Astrocyte (in vitro differentiated cells and primary cell): ENCODE measurements at regions not wholly inside any gene's neighbourhood (a gene's known extent, or its start where the extent isn't known, plus 50 kb on each side); places are given as distances from the start of the nearest gene placed in this dataset.
"Not testable (repeated sequence)": the region's sequence is repeated elsewhere in the genome, so short reads cannot be mapped to it uniquely, and the experiment has no call there.

Experiments
- DNase-seq: peaks from one replicate; pipeline ENCODE4 v3.0.0-alpha.2; 2010; ENCODE audit warnings: low read depth
- FAIRE-seq: peaks from 2 replicates; lab custom pipeline; 2011; peaks lifted over from hg19 to GRCh38; lab: Jason Lieb, UNC
- H2AFZ ChIP-seq: 2 replicates; pipeline ENCODE4 v1.6.0; 2012; ENCODE audit warnings: low read depth, low read length, inconsistent platforms
- H3K27ac ChIP-seq: 2 replicates; pipeline ENCODE4 v1.5.1; 2011; ENCODE audit warnings: low read depth, low read length, inconsistent platforms
- H3K27me3 ChIP-seq: 2 replicates; pipeline ENCODE4 v1.6.0; 2011; ENCODE audit warnings: low read length, inconsistent platforms; ENCODE audit not compliant: insufficient read depth
- H3K36me3 ChIP-seq: 2 replicates; pipeline ENCODE4 v1.5.1; 2011; ENCODE audit warnings: low read length, inconsistent platforms; ENCODE audit not compliant: insufficient read depth
- H3K4me1 ChIP-seq: 2 replicates; pipeline ENCODE4 v1.5.1; 2011; ENCODE audit warnings: low read length, inconsistent platforms; ENCODE audit not compliant: insufficient read depth
- H3K4me2 ChIP-seq: 2 replicates; pipeline ENCODE4 v1.6.0; 2012; ENCODE audit warnings: low read length, inconsistent platforms
- H3K4me3 ChIP-seq: 2 replicates; pipeline ENCODE4 v1.5.1; 2011; ENCODE audit warnings: low read depth, mild to moderate bottlenecking, low read length, inconsistent platforms; ENCODE audit not compliant: insufficient read depth
- H3K79me2 ChIP-seq: 2 replicates; pipeline ENCODE4 v1.6.0; 2012; ENCODE audit warnings: mild to moderate bottlenecking, low read length, inconsistent platforms; ENCODE audit not compliant: insufficient read depth
- H3K9ac ChIP-seq: 2 replicates; pipeline ENCODE4 v1.6.0; 2012; ENCODE audit warnings: mild to moderate bottlenecking, low read length, inconsistent platforms
- H3K9me3 ChIP-seq: 2 replicates; pipeline ENCODE4 v1.5.1; 2012; ENCODE audit warnings: low read depth, mild to moderate bottlenecking, low read length, inconsistent platforms; ENCODE audit not compliant: insufficient read depth
- H4K20me1 ChIP-seq: 2 replicates; pipeline ENCODE4 v1.6.0; 2012; ENCODE audit warnings: low read length, inconsistent platforms; ENCODE audit not compliant: insufficient read depth
- H3K27ac Mint-ChIP-seq: one replicate; pipeline ENCODE4 v1.8.0; 2021; ENCODE audit warnings: mild to moderate bottlenecking, mixed read lengths; ENCODE audit not compliant: unreplicated experiment
- H3K27me3 Mint-ChIP-seq: one replicate; pipeline ENCODE4 v1.8.0; 2021; ENCODE audit warnings: low read depth, mixed read lengths; ENCODE audit not compliant: unreplicated experiment
- H3K36me3 Mint-ChIP-seq: one replicate; pipeline ENCODE4 v1.8.0; 2021; ENCODE audit warnings: low read depth, mixed read lengths; ENCODE audit not compliant: unreplicated experiment
- H3K4me1 Mint-ChIP-seq: one replicate; pipeline ENCODE4 v1.8.0; 2021; ENCODE audit warnings: low read depth, mixed read lengths; ENCODE audit not compliant: unreplicated experiment
- H3K4me3 Mint-ChIP-seq: one replicate; pipeline ENCODE4 v1.8.0; 2021; ENCODE audit warnings: mild to moderate bottlenecking, moderate library complexity, mixed read lengths; ENCODE audit not compliant: unreplicated experiment
- H3K9me3 Mint-ChIP-seq: one replicate; pipeline ENCODE4 v1.8.0; 2021; ENCODE audit warnings: mild to moderate bottlenecking, mixed read lengths; ENCODE audit not compliant: unreplicated experiment
- CTCF ChIP-seq: IDR thresholded peaks from 2 replicates; pipeline ENCODE4 v1.5.1; 2011; ENCODE audit warnings: low read depth, mild to moderate bottlenecking, inconsistent platforms, low read length, moderate library complexity; ENCODE audit not compliant: insufficient read depth
- EZH2 ChIP-seq: IDR thresholded peaks from 2 replicates; pipeline ENCODE4 v1.6.1; 2012; ENCODE audit warnings: mild to moderate bottlenecking, low read length, inconsistent platforms; ENCODE audit not compliant: insufficient read depth

- Histone ChIP-seq H3K27me3 (no peaks in the 10 kb centered on the region), H3K4me3 (no peak overlapping the region), H3K36me3 (no peaks in the 10 kb centered on the region), H3K9me3 (no peaks in the 10 kb centered on the region), H3K27ac (no peak overlapping the region), H3K9ac (no peak overlapping the region), H3K4me2 (no peak overlapping the region), H2AFZ (no peak overlapping the region), H4K20me1 (no peaks in the 10 kb centered on the region), H3K4me1 (no peaks in the 10 kb centered on the region), H3K79me2 (no peaks in the 10 kb centered on the region)
- Mint-ChIP-seq H3K9me3 (no peaks in the 10 kb centered on the region), H3K27ac (no peak overlapping the region), H3K4me3 (no peak overlapping the region), H3K36me3 (no peaks in the 10 kb centered on the region), H3K27me3 (peaks cover 3% of the 10 kb centered on the region), H3K4me1 (peaks cover 14% of the 10 kb centered on the region)
- FAIRE-seq = no peak
- no peak for TF ChIP-seq CTCF
- TF ChIP-seq EZH2 = no peak
- DNase-seq = no peak
Measured at GRCh38 chr6:134746140-134746539, 203.8 kb downstream of the ALDH8A1 start.

- FAIRE-seq, H3K9ac ChIP-seq, H3K4me1 ChIP-seq, H3K27me3 Mint-ChIP-seq, H3K4me3 ChIP-seq, H2AFZ ChIP-seq, H3K27me3 ChIP-seq, H3K9me3 Mint-ChIP-seq, H3K36me3 ChIP-seq, H4K20me1 ChIP-seq, H3K4me3 Mint-ChIP-seq, H3K9me3 ChIP-seq, H3K79me2 ChIP-seq, DNase-seq, H3K27ac ChIP-seq, H3K36me3 Mint-ChIP-seq, H3K4me2 ChIP-seq, H3K27ac Mint-ChIP-seq: not testable (repeated sequence)
- H3K4me1 Mint-ChIP-seq = peaks cover 15% of the 10 kb centered on the region
Measured at GRCh38 chr6:134745192-134745591, 204.7 kb downstream of the ALDH8A1 start.

- H3K4me3 ChIP-seq = no peak overlapping the region
- no peaks in the 10 kb centered on the region for H3K79me2 ChIP-seq
- no peak for TF ChIP-seq CTCF
- Mint-ChIP-seq H3K27me3 (peaks cover 3% of the 10 kb centered on the region), H3K36me3 (no peaks in the 10 kb centered on the region), H3K4me1 (peaks cover 23% of the 10 kb centered on the region), H3K9me3 (no peaks in the 10 kb centered on the region), H3K4me3 (no peak overlapping the region), H3K27ac (no peak overlapping the region)
- H3K9me3 ChIP-seq = no peaks in the 10 kb centered on the region
- no peak overlapping the region for H2AFZ ChIP-seq
- H3K27me3 ChIP-seq = no peaks in the 10 kb centered on the region
- DNase-seq (peak; percentile 29), FAIRE-seq (no peak)
- H3K36me3 ChIP-seq = no peaks in the 10 kb centered on the region
- peaks cover 13% of the 10 kb centered on the region for H3K4me1 ChIP-seq
- no peak overlapping the region for H3K4me2 ChIP-seq
- no peak overlapping the region for H3K9ac ChIP-seq
- H4K20me1 ChIP-seq = no peaks in the 10 kb centered on the region
- H3K27ac ChIP-seq = no peak overlapping the region
Measured at GRCh38 chr6:134744301-134744700, 205.6 kb downstream of the ALDH8A1 start.
